Renal cortical epithelial cell (primary cell): ENCODE measurements at regions not wholly inside any gene's neighbourhood (a gene's known extent, or its start where the extent isn't known, plus 50 kb on each side); places are given as distances from the start of the nearest gene placed in this dataset.

Experiments used
- DNase-seq: peaks from one replicate; pipeline ENCODE4 v3.0.0-alpha.2; 2011; ENCODE audit warnings: low read depth

GRCh38 chr7:153383781-153384180 lies 624.2 kb downstream of the ACTR3B start:
- no peak for DNase-seq

- DNase-seq, result no peak
Measured at GRCh38 chr7:153385502-153385901, 626.0 kb downstream of the ACTR3B start.

- no peak for DNase-seq
Measured at GRCh38 chr7:153386556-153386955, 627.0 kb downstream of the ACTR3B start.

- no peak for DNase-seq
Measured at GRCh38 chr7:153388611-153389010, 629.1 kb downstream of the ACTR3B start.

- no peak for DNase-seq
Measured at GRCh38 chr7:153389261-153389660, 629.7 kb downstream of the ACTR3B start.

- no peak for DNase-seq
Measured at GRCh38 chr7:153390955-153391354, 631.4 kb downstream of the ACTR3B start.

- DNase-seq, result no peak
Measured at GRCh38 chr7:153392726-153393125, 633.2 kb downstream of the ACTR3B start.

- DNase-seq, result no peak
Measured at GRCh38 chr7:153393666-153394065, 634.1 kb downstream of the ACTR3B start.

GRCh38 chr7:153396475-153396874 lies 636.9 kb downstream of the ACTR3B start:
- no peak for DNase-seq

- DNase-seq, result no peak
Measured at GRCh38 chr7:153397459-153397858, 637.9 kb downstream of the ACTR3B start.

- no peak for DNase-seq
Measured at GRCh38 chr7:153397906-153398305, 638.4 kb downstream of the ACTR3B start.

- DNase-seq, result no peak
Measured at GRCh38 chr7:153398370-153398769, 638.8 kb downstream of the ACTR3B start.

- no peak for DNase-seq
Measured at GRCh38 chr7:153398789-153399553, 639.4 kb downstream of the ACTR3B start.

GRCh38 chr7:153399554-153399940 lies 640.0 kb downstream of the ACTR3B start:
- no peak for DNase-seq

GRCh38 chr7:153400735-153401593 lies 641.4 kb downstream of the ACTR3B start:
- DNase-seq, result no peak

GRCh38 chr7:153401795-153402720 lies 642.5 kb downstream of the ACTR3B start:
- no peak for DNase-seq

- DNase-seq, result no peak
Measured at GRCh38 chr7:153402721-153403541, 643.4 kb downstream of the ACTR3B start.

GRCh38 chr7:153404124-153404523 lies 644.6 kb downstream of the ACTR3B start:
- DNase-seq, result no peak

- DNase-seq, result no peak
Measured at GRCh38 chr7:153404781-153405279, 645.3 kb downstream of the ACTR3B start.

- DNase-seq, result no peak
Measured at GRCh38 chr7:153405704-153406485, 646.3 kb upstream of the DPP6 start.
